Esophagus squamous epithelium (tissue), 5 donors: ENCODE measurements at regions not wholly inside any gene's neighbourhood (a gene's known extent, or its start where the extent isn't known, plus 50 kb on each side); places are given as distances from the start of the nearest gene placed in this dataset.

Source experiments
- DNase-seq: peaks from one replicate; lab custom pipeline; 2025; lab: John Stamatoyannopoulos, UW
- H3K27ac ChIP-seq, 4 donors: fragments of 200-600 bp; sonication (generic); one replicate each; pipeline ENCODE4 v1.5.1; 2016 to 2019; ENCODE audit warnings: mild to moderate bottlenecking in 1 of 4
- H3K27me3 ChIP-seq, 4 donors: fragments of 200-600 bp; sonication (generic); 1 replicate in 3 of 4; 2 replicates in 1 of 4; pipeline versions ENCODE4 v1.5.1 to v1.6.0; 2017 to 2021; ENCODE audit warnings: antibody characterized with exemption in 1 of 4
- H3K36me3 ChIP-seq, 3 donors: fragments of 200-600 bp; sonication (generic); one replicate each; pipeline ENCODE4 v1.5.1; 2016 to 2019
- H3K4me1 ChIP-seq, 3 donors: fragments of 200-600 bp; sonication (generic); one replicate each; pipeline ENCODE4 v1.5.1; 2017 to 2019
- H3K4me3 ChIP-seq, 4 donors: fragments of 200-600 bp; sonication (generic); 1 replicate in 3 of 4; 2 replicates in 1 of 4; pipeline ENCODE4 v1.5.1; 2016 to 2019; ENCODE audit warnings: mild to moderate bottlenecking in 2 of 4, moderate library complexity in 1 of 4
- H3K9me3 ChIP-seq, 3 donors: fragments of 200-600 bp; sonication (generic); one replicate each; pipeline ENCODE4 v1.5.1; 2016 to 2019
- POLR2A ChIP-seq, 4 donors: fragments of 450-650 bp; IDR thresholded peaks; one replicate each; pipeline ENCODE4 v1.6.1; 2017; ENCODE audit warnings: antibody characterized with exemption in 4 of 4, mild to moderate bottlenecking in 4 of 4, moderate library complexity in 3 of 4
- WGBS, 2 donors: methylation state at CpG; one replicate each; pipeline ENCODE4 v1.1.5; 2018; 5-methylcytosine and 5-hydroxymethylcytosine counted together
- intact Hi-C: fragments of 100-400 bp; cut with DNase I; formaldehyde crosslinking; loops from one replicate; pipeline ENCODE4 v1.15.0; 2022
- TF ChIP-seq, protein P1 (sequence below), 6 experiments: fragments of 450-650 bp in 4 of 6; fragments of 200-600 bp in 2 of 6; sonication (generic) in 2 of 6; IDR thresholded peaks; one replicate each; pipeline ENCODE4 v1.5.1; 2016 to 2019; ENCODE audit warnings: antibody characterized with exemption in 6 of 6, mild to moderate bottlenecking in 4 of 6, moderate library complexity in 4 of 6
- donor health status: DM: yes; HTN: yes; CAD: no.

GRCh38 chr11:87908086-87908485, 267.2 kb downstream of the RAB38 start:
- Histone ChIP-seq H3K9me3 (no peaks in the 10 kb centered on the region), H3K27me3 (no peaks in the 10 kb centered on the region), H3K4me1 (no peaks in the 10 kb centered on the region), H3K27ac (no peak overlapping the region), H3K4me3 (no peak overlapping the region), H3K36me3 (no peaks in the 10 kb centered on the region)
- no peak for TF ChIP-seq POLR2A (IDR thresholded peaks at IDR 0.05)
- TF ChIP-seq, protein P1, sequence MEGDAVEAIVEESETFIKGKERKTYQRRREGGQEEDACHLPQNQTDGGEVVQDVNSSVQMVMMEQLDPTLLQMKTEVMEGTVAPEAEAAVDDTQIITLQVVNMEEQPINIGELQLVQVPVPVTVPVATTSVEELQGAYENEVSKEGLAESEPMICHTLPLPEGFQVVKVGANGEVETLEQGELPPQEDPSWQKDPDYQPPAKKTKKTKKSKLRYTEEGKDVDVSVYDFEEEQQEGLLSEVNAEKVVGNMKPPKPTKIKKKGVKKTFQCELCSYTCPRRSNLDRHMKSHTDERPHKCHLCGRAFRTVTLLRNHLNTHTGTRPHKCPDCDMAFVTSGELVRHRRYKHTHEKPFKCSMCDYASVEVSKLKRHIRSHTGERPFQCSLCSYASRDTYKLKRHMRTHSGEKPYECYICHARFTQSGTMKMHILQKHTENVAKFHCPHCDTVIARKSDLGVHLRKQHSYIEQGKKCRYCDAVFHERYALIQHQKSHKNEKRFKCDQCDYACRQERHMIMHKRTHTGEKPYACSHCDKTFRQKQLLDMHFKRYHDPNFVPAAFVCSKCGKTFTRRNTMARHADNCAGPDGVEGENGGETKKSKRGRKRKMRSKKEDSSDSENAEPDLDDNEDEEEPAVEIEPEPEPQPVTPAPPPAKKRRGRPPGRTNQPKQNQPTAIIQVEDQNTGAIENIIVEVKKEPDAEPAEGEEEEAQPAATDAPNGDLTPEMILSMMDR (IDR thresholded peaks at IDR 0.05), result no peak
- DNase-seq, result no peak
- intact Hi-C loops, result no loop called here
- 64 to 67% methylated on average over 1 of the region's 1 CpG for WGBS, 2 donors

- DNase-seq, result no peak
- Histone ChIP-seq H3K27ac (no peak overlapping the region), H3K27me3 (no peaks in the 10 kb centered on the region), H3K9me3 (no peaks in the 10 kb centered on the region), H3K4me3 (no peak overlapping the region), H3K36me3 (no peaks in the 10 kb centered on the region), H3K4me1 (no peaks in the 10 kb centered on the region)
- intact Hi-C loops, result no loop called here
- WGBS, 2 donors, result 63 to 83% methylated on average over 3 of the region's 3 CpGs
- TF ChIP-seq POLR2A (IDR thresholded peaks at IDR 0.05), result no peak
- TF ChIP-seq, protein P1 (IDR thresholded peaks at IDR 0.05), result no peak
These were observed 271.9 kb downstream of the RAB38 start for GRCh38 chr11:87903345-87903744.

DNA sequence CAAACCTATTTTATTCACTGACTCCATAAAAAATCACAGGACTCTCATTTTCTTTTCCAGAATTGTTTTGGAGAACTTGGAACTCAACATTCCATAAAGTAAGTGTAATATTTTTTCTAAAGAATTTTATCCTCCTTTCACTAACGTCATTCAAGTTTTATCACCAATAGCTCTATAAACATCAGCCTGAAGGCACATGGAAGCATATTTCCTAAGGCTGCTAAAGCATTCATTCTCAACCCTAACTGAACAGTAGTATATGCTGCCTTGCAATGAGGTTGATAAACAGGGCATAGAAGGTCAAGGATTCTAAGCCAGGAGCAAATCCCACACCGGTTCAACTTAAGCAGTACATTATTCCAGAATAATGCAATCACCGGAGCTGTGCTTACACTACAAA, 273.9 kb downstream of the RAB38 start:
- TF ChIP-seq, protein P1 (IDR thresholded peaks at IDR 0.05), result no peak
- TF ChIP-seq POLR2A (IDR thresholded peaks at IDR 0.05), result no peak
- H3K4me3 ChIP-seq, result no peak overlapping the region
- no peaks in the 10 kb centered on the region for H3K9me3 ChIP-seq
- H3K27me3 ChIP-seq, result no peaks in the 10 kb centered on the region
- H3K36me3 ChIP-seq, result no peaks in the 10 kb centered on the region
- WGBS, 2 donors, result 16 to 40% methylated on average over 3 of the region's 3 CpGs
- intact Hi-C loops, result no loop called here
- H3K4me1 ChIP-seq, result no peaks in the 10 kb centered on the region
- no peak for DNase-seq
- no peak overlapping the region for H3K27ac ChIP-seq

DNA sequence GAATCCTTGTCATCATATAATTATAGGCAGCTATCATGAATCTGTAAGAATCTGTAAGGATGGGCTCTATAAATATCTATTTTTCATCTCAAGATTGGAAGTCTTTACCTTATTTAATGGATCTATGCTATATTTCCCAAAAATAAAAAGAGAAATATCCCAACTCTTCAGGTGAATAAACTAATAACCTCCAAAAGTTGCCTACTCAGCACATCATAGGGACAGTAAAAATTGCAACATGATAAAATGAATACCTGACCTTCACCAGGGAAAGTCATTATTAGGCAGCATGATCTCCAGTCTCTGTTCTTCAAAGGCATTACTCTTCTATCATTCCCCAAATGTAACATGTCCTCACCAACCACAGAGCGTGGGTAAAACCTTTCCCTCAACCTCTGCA, 277.3 kb downstream of the RAB38 start:
- Histone ChIP-seq H3K27me3 (no peaks in the 10 kb centered on the region), H3K36me3 (no peaks in the 10 kb centered on the region), H3K4me3 (no peak overlapping the region), H3K9me3 (no peaks in the 10 kb centered on the region), H3K4me1 (no peaks in the 10 kb centered on the region), H3K27ac (no peak overlapping the region)
- no peak for DNase-seq
- intact Hi-C loops, result no loop called here
- WGBS, 2 donors, result 50 to 77% methylated on average over 1 of the region's 1 CpG
- TF ChIP-seq, protein P1 (IDR thresholded peaks at IDR 0.05), result no peak
- no peak for TF ChIP-seq POLR2A (IDR thresholded peaks at IDR 0.05)

DNA sequence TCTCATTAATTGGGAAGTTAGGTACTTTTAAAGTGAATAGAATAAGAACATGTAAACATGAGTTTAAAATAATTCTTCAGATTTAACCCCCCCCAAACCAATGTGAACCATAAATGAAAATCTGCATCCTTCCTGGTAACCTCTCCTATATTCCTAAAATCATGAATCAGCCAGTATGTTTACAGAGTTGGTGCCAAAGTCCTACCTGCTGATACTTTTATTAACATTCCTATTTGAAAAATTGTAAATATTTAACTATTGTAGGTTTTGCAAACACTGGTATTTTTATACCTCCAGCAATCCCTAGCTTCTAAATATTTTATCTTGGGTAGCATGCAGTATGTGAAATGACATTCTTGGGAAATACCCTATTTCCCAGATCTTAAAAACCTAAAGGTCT, 278.2 kb downstream of the RAB38 start:
- H3K4me3 ChIP-seq, result no peak overlapping the region
- H3K27ac ChIP-seq, result no peak overlapping the region
- TF ChIP-seq POLR2A (IDR thresholded peaks at IDR 0.05), result no peak
- TF ChIP-seq, protein P1 (IDR thresholded peaks at IDR 0.05), result no peak
- intact Hi-C loops, result no loop called here
- no peaks in the 10 kb centered on the region for H3K9me3 ChIP-seq
- no peaks in the 10 kb centered on the region for H3K27me3 ChIP-seq
- DNase-seq, result no peak
- H3K36me3 ChIP-seq, result no peaks in the 10 kb centered on the region
- no peaks in the 10 kb centered on the region for H3K4me1 ChIP-seq
